ENCODE measurements at regions not wholly inside any gene's neighbourhood (a gene's known extent, or its start where the extent isn't known, plus 50 kb on each side); places are given as distances from the start of the nearest gene placed in this dataset.
"Not testable (repeated sequence)": the region's sequence is repeated elsewhere in the genome, so short reads cannot be mapped to it uniquely, and the experiment has no call there.

GRCh38 chr16:50449800-50450199, 81.0 kb upstream of the BRD7 start:
- DNase-seq (ENCODE audit: low read depth): no peak

DNA sequence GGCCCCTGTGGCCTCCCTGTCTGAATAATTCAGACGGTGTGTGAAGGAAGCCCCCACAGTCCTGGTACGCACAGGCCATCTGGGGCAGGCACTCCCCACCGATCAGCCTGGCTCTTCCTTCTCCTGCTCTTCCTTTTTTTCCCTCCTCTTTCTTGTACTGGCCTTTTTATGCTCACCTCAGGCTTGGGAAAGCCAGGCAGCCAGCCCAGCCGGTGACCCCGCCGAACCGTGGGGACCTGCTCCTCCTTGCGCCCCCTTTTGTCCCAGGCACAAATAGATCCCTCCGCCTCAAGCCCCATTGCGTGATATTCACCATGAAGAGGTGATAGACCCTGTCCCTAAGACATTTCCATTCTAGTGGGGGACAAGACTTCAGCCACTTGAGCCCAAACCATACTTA, 80.2 kb upstream of the BRD7 start:
- DNase-seq (ENCODE audit: low read depth): no peak

- DNase-seq (ENCODE audit: low read depth): no peak
These were observed 79.7 kb upstream of the BRD7 start for GRCh38 chr16:50448522-50448921.

GRCh38 chr16:50447386-50447785, 78.6 kb upstream of the BRD7 start:
- not testable (repeated sequence) for DNase-seq (ENCODE audit: low read depth)

GRCh38 chr16:50446861-50447260, 78.1 kb upstream of the BRD7 start:
- DNase-seq (ENCODE audit: low read depth): no peak

GRCh38 chr16:50445621-50446555, 77.1 kb upstream of the BRD7 start:
- no peak for DNase-seq (ENCODE audit: low read depth)

DNA sequence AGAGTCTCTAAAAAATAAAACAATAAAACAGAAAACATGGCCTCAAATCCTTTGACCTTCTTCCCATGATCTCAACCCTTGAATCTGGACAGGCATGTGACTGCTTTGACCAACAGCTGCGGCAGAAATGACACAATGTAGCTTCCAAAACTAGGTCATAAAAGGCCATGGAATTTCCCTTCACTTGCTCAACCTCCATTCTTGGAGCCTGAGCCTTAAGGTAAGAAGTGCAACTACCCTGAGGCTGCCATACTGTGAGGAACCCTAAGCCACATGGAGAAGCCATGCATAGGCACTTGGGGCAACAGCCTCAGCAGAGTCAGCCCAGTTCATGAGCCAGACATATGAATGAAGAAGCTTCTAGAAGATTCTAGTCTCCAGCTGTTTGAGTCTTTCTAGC, 75.7 kb upstream of the BRD7 start:
- peak; percentile 9 for DNase-seq (ENCODE audit: low read depth)

DNA sequence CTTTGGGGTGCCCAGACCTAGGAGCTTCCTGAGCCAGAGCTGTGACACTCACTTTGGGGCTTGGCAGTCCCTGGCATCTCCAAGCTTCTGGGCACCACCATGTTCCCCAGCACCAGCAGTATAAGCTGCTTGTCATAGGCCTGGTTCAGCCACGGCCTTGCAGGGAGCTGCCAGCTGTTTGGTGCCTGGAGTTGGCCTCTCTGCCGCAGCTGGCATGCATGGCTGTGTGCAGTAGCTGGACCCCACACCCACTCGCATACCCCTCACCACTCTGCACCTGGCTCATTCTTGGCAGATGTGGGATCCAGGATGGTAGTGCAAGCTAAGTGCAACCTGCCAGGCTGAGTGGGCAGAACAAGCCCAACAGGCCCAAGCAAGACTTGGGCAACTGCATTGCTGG, 73.4 kb upstream of the BRD7 start:
- no peak for DNase-seq (ENCODE audit: low read depth)

DNA sequence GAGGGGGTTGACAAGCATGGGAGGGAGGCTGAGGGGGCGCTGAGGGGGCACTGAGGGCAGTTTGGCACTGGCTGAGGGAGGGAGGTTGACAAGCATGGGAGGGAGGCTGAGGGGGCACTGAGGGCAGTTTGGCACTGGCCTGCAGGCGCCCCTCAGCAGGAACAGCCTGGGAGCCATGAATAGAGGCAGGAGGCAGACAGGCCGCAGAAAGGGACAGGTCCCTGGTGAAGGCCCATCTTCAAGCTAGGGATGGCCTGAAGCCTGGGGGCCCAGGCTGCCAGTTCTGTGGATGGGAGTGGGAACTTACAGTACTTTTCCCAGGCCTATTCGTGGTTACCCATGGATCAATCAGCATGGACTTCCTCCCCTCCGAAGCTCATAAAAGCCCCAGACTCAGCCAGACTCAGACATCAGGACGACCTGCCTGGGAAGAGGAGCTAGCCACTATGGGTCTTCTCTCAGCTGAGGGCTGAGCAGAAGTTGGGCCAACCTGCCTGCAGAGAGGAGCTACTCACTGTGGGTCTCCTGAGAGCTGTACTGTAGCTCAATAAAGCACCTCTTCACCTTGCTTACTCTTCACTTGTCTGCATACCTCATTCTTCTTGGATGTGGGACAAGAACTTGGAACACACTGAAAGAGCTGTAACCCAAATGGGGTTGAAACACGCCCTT, 72.8 kb upstream of the BRD7 start:
- DNase-seq (ENCODE audit: low read depth): no peak

GRCh38 chr16:50440991-50441390, 72.2 kb upstream of the BRD7 start:
- no peak for DNase-seq (ENCODE audit: low read depth)

GRCh38 chr16:50440531-50440930, 71.7 kb upstream of the BRD7 start:
- DNase-seq (ENCODE audit: low read depth): no peak

DNA sequence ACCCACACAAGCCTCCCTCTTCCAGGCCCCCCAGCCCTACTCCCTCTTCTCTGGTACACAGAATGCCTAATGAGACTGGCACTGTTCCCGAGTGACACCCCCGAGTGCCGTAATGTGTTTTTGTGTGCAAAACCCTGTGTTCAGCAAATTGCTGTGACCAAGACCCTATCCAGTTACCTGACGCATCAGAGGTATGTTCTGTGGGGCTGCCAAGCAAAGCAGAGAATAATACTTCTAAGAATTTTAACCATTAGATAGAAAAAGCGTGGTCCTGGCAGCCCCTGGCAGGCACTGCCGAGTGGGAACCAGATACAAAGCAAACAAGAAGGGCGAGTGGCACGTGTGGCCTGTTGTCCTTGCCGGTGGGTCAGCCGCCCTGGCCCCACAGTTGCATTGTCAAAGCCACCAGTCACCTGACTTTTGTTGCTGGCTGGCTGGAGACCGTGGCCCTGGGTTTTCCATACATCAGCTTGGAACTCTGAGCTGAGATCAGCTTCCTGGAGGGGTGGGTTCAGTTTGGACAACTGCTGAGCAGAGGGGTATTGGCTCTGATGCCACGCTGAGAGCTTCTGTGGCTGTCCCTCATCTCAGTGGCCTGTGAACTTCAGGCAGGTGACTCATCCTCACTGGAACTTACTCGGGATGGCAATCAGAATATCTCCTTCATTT, 69.1 kb upstream of the BRD7 start:
- no peak for DNase-seq (ENCODE audit: low read depth)

GRCh38 chr16:50436271-50436670, 67.5 kb upstream of the BRD7 start:
- DNase-seq (ENCODE audit: low read depth): no peak

DNA sequence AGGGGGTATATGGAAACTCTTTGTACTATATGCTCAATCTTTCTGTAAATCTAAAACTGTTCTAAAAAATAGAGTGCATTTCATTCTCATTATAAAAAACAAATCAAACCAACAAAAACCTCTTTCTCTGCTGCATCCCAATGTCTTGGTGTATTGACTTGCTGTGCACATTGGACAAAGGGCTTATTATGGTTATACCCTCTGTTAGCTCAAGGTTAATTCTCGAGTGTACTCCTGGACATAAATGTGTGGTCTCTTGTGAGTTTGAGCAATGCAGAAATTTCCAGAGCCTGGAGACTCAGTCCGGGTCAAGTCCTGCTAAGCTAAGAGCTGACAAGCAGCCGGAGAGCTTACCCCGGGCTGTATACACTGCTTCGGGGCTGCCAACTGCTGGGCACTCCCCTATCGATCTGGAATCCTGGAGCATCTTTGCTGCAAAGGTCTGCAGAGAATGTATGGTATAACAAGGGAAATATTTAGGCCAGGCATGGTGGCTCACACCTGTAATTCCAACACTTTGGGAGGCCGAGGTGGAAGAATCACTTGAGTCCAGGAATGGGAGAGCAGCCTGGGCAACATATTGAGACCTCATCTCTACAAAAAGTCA, 66.2 kb upstream of the BRD7 start:
- DNase-seq (ENCODE audit: low read depth): no peak

- no peak for DNase-seq (ENCODE audit: low read depth)
These were observed 61.3 kb upstream of the BRD7 start for GRCh38 chr16:50430076-50430475.

DNA sequence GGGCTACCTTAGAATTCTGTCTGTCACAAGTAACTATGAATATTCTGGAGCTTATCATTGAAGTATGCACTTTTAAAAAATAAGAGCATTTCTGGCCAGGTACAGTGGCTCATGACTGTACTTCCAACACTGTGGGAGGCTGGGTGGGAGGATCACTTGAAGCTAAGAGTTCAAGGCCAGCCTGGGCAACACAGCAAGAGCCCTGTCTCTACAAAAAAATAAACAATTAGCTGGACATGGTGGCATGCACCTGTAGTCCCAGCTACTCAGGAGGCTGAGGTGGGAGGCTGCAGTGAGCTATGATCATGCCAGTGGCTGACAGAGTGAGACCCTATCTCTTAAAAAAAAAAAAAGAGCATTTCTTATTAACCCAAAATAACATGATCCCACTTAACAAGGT, 60.0 kb upstream of the BRD7 start:
- DNase-seq (ENCODE audit: low read depth): no peak

GRCh38 chr16:50428116-50428515, 59.3 kb upstream of the BRD7 start:
- DNase-seq (ENCODE audit: low read depth): peak; percentile 6

- no peak for DNase-seq (ENCODE audit: low read depth)
These were observed 58.3 kb upstream of the BRD7 start for GRCh38 chr16:50427107-50427506.

DNA sequence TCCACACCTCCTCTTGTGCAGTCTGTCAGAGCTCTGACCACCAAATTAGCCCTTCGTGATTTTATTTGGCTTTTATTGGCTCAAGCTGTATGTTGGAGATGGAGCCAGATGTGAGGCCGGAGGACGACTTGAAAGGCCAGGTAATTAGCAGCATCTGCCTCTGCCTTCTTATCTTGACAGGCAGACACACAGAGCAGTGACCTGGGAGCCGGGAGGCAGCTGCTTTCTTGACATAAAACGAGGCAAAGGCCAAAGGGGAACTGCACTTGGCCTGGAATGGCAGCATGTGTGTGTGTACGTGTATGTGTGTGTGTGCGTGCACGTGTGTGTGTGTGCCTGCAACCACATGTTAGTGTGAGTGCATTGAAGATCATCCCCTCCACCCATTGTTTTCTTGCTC, 56.9 kb upstream of the BRD7 start:
- DNase-seq (ENCODE audit: low read depth): no peak

DNA sequence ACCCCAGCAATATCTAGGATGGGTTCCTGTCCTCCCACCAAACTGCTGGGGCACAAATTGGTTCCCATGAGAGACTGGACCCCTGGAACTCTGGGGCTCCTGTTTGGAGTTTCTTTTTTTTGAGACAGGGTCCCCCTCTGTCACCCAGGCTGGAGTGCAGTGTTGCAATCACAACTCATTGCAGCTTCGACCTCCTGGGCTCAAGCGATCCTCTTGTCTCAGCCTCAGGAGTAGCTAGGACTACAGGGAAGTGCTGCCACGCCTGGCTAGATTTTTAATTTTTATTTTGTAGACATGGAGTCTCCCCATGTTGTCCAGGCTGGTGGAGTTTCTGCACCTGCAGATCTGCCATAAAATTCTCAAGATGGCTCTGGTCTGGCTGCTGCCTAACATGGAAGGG, 56.3 kb upstream of the BRD7 start:
- no peak for DNase-seq (ENCODE audit: low read depth)

GRCh38 chr16:50422926-50423325, 54.1 kb upstream of the BRD7 start:
- DNase-seq (ENCODE audit: low read depth): no peak

DNA sequence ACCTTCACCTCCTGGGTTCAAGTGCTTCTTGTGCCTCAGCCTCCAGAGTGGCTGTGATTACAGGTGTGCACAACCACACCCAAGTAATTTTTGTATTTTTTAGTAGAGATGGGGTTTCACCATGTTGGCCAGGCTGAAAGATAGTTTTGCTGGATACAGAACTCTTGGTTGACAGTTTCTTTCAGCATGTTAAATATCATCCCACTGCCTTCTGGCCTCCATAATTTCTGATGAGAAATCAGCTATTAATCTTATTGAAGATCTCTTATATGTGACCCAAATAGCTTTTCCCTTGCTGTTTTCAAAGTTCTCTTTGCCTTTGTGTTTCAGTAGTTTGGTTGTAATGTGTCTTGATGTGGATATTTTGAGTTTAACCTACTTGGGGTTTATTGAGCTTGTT, 50.3 kb upstream of the BRD7 start:
- DNase-seq (ENCODE audit: low read depth): no peak
